Inflammatory macrophage treated with lipopolysaccharide for 4 hours (primary cell): ENCODE measurements at regions not wholly inside any gene's neighbourhood (a gene's known extent, or its start where the extent isn't known, plus 50 kb on each side); places are given as distances from the start of the nearest gene placed in this dataset.
"Not testable (repeated sequence)": the region's sequence is repeated elsewhere in the genome, so short reads cannot be mapped to it uniquely, and the experiment has no call there.

Experiments
- DNase-seq: peaks from one replicate; pipeline ENCODE4 v3.0.0-alpha.2; 2020

GRCh38 chr4:59630922-59631321 lies 1569.2 kb upstream of the ADGRL3 start:
- no peak for DNase-seq

- DNase-seq, result no peak
Measured at GRCh38 chr4:59637596-59637995, 1562.5 kb upstream of the ADGRL3 start.

GRCh38 chr4:59643682-59644081 lies 1556.4 kb upstream of the ADGRL3 start:
- DNase-seq, result no peak

GRCh38 chr4:59644765-59645164 lies 1555.4 kb upstream of the ADGRL3 start:
- no peak for DNase-seq

- no peak for DNase-seq
Measured at GRCh38 chr4:59646082-59646481, 1554.0 kb upstream of the ADGRL3 start.

GRCh38 chr4:59647011-59647410 lies 1553.1 kb upstream of the ADGRL3 start:
- DNase-seq, result no peak

GRCh38 chr4:59647500-59647899 lies 1552.6 kb upstream of the ADGRL3 start:
- DNase-seq, result no peak

GRCh38 chr4:59650861-59651260 lies 1549.3 kb upstream of the ADGRL3 start:
- DNase-seq, result no peak

- no peak for DNase-seq
Measured at GRCh38 chr4:59655996-59656395, 1544.1 kb upstream of the ADGRL3 start.

- DNase-seq, result no peak
Measured at GRCh38 chr4:59664771-59665170, 1535.4 kb upstream of the ADGRL3 start.

- no peak for DNase-seq
Measured at GRCh38 chr4:59666645-59667044, 1533.5 kb upstream of the ADGRL3 start.

GRCh38 chr4:59671037-59671436 lies 1529.1 kb upstream of the ADGRL3 start:
- no peak for DNase-seq

- no peak for DNase-seq
Measured at GRCh38 chr4:59676389-59676788, 1523.7 kb upstream of the ADGRL3 start.

GRCh38 chr4:59676992-59677391 lies 1523.1 kb upstream of the ADGRL3 start:
- DNase-seq, result not testable (repeated sequence)

GRCh38 chr4:59685626-59686025 lies 1514.5 kb upstream of the ADGRL3 start:
- no peak for DNase-seq

- no peak for DNase-seq
Measured at GRCh38 chr4:59689149-59689548, 1511.0 kb upstream of the ADGRL3 start.

- no peak for DNase-seq
Measured at GRCh38 chr4:59695355-59696053, 1504.6 kb upstream of the ADGRL3 start.

GRCh38 chr4:59698041-59698440 lies 1502.1 kb upstream of the ADGRL3 start:
- DNase-seq, result no peak

- DNase-seq, result no peak
Measured at GRCh38 chr4:59700651-59701050, 1499.5 kb upstream of the ADGRL3 start.

- peak; percentile 19 for DNase-seq
Measured at GRCh38 chr4:59704616-59705015, 1495.5 kb upstream of the ADGRL3 start.

GRCh38 chr4:59712470-59712869 lies 1487.7 kb upstream of the ADGRL3 start:
- DNase-seq, result no peak

GRCh38 chr4:59724286-59724685 lies 1475.8 kb upstream of the ADGRL3 start:
- DNase-seq, result not testable (repeated sequence)

GRCh38 chr4:59727745-59728144 lies 1472.4 kb upstream of the ADGRL3 start:
- no peak for DNase-seq

GRCh38 chr4:59728496-59728895 lies 1471.6 kb upstream of the ADGRL3 start:
- no peak for DNase-seq

- no peak for DNase-seq
Measured at GRCh38 chr4:59729321-59729720, 1470.8 kb upstream of the ADGRL3 start.
